ENCODE measurements at regions not wholly inside any gene's neighbourhood (a gene's known extent, or its start where the extent isn't known, plus 50 kb on each side); places are given as distances from the start of the nearest gene placed in this dataset.
"Not testable (repeated sequence)": the region's sequence is repeated elsewhere in the genome, so short reads cannot be mapped to it uniquely, and the experiment has no call there.

DNA sequence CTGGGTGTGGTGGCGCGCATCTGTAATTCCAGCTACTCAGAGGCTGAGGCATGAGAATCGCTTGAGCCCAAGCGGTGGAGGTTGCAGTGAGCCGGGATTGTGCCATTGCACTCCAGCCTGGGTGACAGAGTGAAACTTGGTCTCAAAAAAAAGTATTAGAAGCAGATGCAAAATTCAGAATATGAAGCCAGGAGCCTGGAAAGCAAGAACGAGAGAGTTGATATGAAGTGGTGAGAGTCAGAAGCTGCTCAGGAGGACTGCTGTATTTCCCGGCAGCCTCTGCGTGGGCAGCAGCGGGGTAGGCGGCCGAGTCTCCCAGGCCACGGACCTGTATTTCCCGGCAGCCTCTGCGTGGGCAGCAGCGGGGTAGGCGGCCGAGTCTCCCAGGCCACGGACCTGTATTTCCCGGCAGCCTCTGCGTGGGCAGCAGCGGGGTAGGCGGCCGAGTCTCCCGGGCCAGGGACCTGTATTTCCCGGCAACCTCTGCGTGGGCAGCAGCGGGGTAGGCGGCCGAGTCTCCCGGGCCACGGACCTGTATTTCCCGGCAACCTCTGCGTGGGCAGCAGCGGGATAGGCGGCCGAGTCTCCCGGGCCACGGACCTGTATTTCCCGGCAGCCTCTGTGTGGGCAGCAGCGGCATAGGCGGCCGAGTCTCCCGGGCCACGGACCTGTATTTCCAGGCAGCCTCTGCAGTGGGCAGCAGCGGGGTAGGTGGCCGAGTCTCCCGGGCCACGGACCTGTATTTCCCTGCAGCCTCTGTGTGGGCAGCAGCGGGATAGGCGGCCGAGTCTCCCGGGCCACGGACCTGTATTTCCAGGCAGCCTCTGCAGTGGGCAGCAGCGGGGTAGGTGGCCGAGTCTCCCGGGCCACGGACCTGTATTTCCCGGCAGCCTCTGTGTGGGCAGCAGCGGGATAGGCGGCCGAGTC lies 145.2 kb upstream of the PITRM1 start:
- 95% methylated on average over 6 of the region's 61 CpGs; no CpG with 5 or more reads in 1 of the 2 experiments for WGBS, 2 experiments (ENCODE audit: extremely low coverage in 2 of 2, insufficient read length in 1 of 2)
- H3K9me3 ChIP-seq (ENCODE audit: control insufficient read depth, insufficient read depth, low read length); DNase-seq; H3K79me1 ChIP-seq (ENCODE audit: low read depth in 1 of 2, low read length in 2 of 2); H3K9ac ChIP-seq (ENCODE audit: low read depth, low read length); H3K23ac ChIP-seq (ENCODE audit: low read depth, low read length); H3K36me3 ChIP-seq (ENCODE audit: control insufficient read depth, insufficient read depth, low read length); H4K91ac ChIP-seq (ENCODE audit: insufficient read depth, low read depth, low read length); H3K4me2 ChIP-seq (ENCODE audit: low read depth, low read length); dilution Hi-C loops (cut with HindIII; ENCODE audit: low sequenced_read_pairs, unreplicated experiment); H3K4ac ChIP-seq (ENCODE audit: low read depth, low read length); H2BK15ac ChIP-seq (ENCODE audit: low read depth, low read length); H4K8ac ChIP-seq (ENCODE audit: low read depth in 2 of 2, low read length in 2 of 2); H3K27me3 ChIP-seq (ENCODE audit: control insufficient read depth, insufficient read depth, low read length); POLR2A ChIA-PET (ENCODE audit: unreplicated experiment); H4K20me1 ChIP-seq (ENCODE audit: insufficient read depth, low read length); H4K5ac ChIP-seq (ENCODE audit: low read depth, low read length); intact Hi-C loops (cut with micrococcal nuclease); H3K14ac ChIP-seq (replicated peaks; ENCODE audit: low read depth, low read length); ATAC-seq (ENCODE audit: low read depth); H3K18ac ChIP-seq (ENCODE audit: low read depth, low read length); H3K4me1 ChIP-seq (ENCODE audit: control insufficient read depth, insufficient read depth, low read length); CTCF ChIA-PET; H2AFZ ChIP-seq (replicated peaks; ENCODE audit: low read length, poor library complexity); H3K9me1 ChIP-seq (ENCODE audit: insufficient read depth, low read length); H2BK5ac ChIP-seq (ENCODE audit: low read depth, low read length, poor library complexity, severe bottlenecking); H2AK5ac ChIP-seq (ENCODE audit: low read depth, low read length); H3K56ac ChIP-seq (ENCODE audit: extremely low read depth, insufficient read depth, low read length); BruUV-seq (replicated peaks); H3K4me3 ChIP-seq (ENCODE audit: insufficient read depth, low read depth, low read length); H2BK120ac ChIP-seq (ENCODE audit: low read depth, low read length); H3K27ac ChIP-seq (ENCODE audit: insufficient read depth, low read length); in situ Hi-C loops (cut with MboI; ENCODE audit: low sequenced_read_pairs); H2BK20ac ChIP-seq (ENCODE audit: low read depth, low read length); H2AK9ac ChIP-seq (replicated peaks; ENCODE audit: low read depth, low read length, poor library complexity): not testable (repeated sequence)

GRCh38 chr10:3314445-3315085 lies 142.0 kb upstream of the PITRM1 start:
- H3K9ac ChIP-seq (ENCODE audit: low read depth, low read length); dilution Hi-C loops (cut with HindIII; ENCODE audit: low sequenced_read_pairs, unreplicated experiment); intact Hi-C loops (cut with micrococcal nuclease); H3K27me3 ChIP-seq (ENCODE audit: control insufficient read depth, insufficient read depth, low read length); H2BK5ac ChIP-seq (ENCODE audit: low read depth, low read length, poor library complexity, severe bottlenecking); POLR2A ChIA-PET (ENCODE audit: unreplicated experiment); in situ Hi-C loops (cut with MboI; ENCODE audit: low sequenced_read_pairs); H4K20me1 ChIP-seq (ENCODE audit: insufficient read depth, low read length); H4K8ac ChIP-seq (ENCODE audit: low read depth in 2 of 2, low read length in 2 of 2); H3K9me1 ChIP-seq (ENCODE audit: insufficient read depth, low read length); H4K5ac ChIP-seq (ENCODE audit: low read depth, low read length); H3K14ac ChIP-seq (replicated peaks; ENCODE audit: low read depth, low read length); H2AFZ ChIP-seq (replicated peaks; ENCODE audit: low read length, poor library complexity); H3K4me2 ChIP-seq (ENCODE audit: low read depth, low read length); CTCF ChIA-PET; H3K4me1 ChIP-seq (ENCODE audit: control insufficient read depth, insufficient read depth, low read length); H2AK9ac ChIP-seq (replicated peaks; ENCODE audit: low read depth, low read length, poor library complexity); H3K4me3 ChIP-seq (ENCODE audit: insufficient read depth, low read depth, low read length); H3K27ac ChIP-seq (ENCODE audit: insufficient read depth, low read length); DNase-seq; H3K18ac ChIP-seq (ENCODE audit: low read depth, low read length); H2BK15ac ChIP-seq (ENCODE audit: low read depth, low read length); H3K23ac ChIP-seq (ENCODE audit: low read depth, low read length); BruUV-seq (replicated peaks); H3K79me1 ChIP-seq (ENCODE audit: low read depth in 1 of 2, low read length in 2 of 2); H3K36me3 ChIP-seq (ENCODE audit: control insufficient read depth, insufficient read depth, low read length); H3K56ac ChIP-seq (ENCODE audit: extremely low read depth, insufficient read depth, low read length); H4K91ac ChIP-seq (ENCODE audit: insufficient read depth, low read depth, low read length); ATAC-seq (ENCODE audit: low read depth); H3K4ac ChIP-seq (ENCODE audit: low read depth, low read length); H3K9me3 ChIP-seq (ENCODE audit: control insufficient read depth, insufficient read depth, low read length): not testable (repeated sequence)
- Histone ChIP-seq H2BK20ac (ENCODE audit: low read depth, low read length) (peak overlapping the region; percentile 72; the same call in 1 of the 2 replicates), H2AK5ac (ENCODE audit: low read depth, low read length) (peak overlapping the region; percentile 82; the same call in 1 of the 2 replicates), H2BK120ac (ENCODE audit: low read depth, low read length) (peak overlapping the region; percentile 32; the same call in 1 of the 2 replicates)
- WGBS, 2 experiments (ENCODE audit: extremely low coverage in 2 of 2, insufficient read length in 1 of 2): no CpG with 5 or more reads among the region's 5 CpGs
